Trophoblast cell (in vitro differentiated cells and primary cell): ENCODE measurements at regions not wholly inside any gene's neighbourhood (a gene's known extent, or its start where the extent isn't known, plus 50 kb on each side); places are given as distances from the start of the nearest gene placed in this dataset.

ENCODE experiments used
- DNase-seq, 2 donors: peaks; one replicate each; pipeline ENCODE4 v3.0.0-alpha.2; 2016
- H2AFZ ChIP-seq: 2 replicates; pipeline ENCODE4 v1.6.1; 2013; ENCODE audit warnings: low read length, moderate library complexity, mild to moderate bottlenecking; ENCODE audit not compliant: insufficient read depth, poor library complexity
- H2AK5ac ChIP-seq: 2 replicates; pipeline ENCODE4 v1.6.1; 2013; ENCODE audit warnings: mild to moderate bottlenecking, low read length
- H2BK120ac ChIP-seq: 2 replicates; pipeline ENCODE4 v1.6.1; 2013; ENCODE audit warnings: low read length, mild to moderate bottlenecking, moderate library complexity; ENCODE audit not compliant: insufficient read depth, poor library complexity
- H2BK12ac ChIP-seq: 2 replicates; pipeline ENCODE4 v1.6.1; 2013; ENCODE audit warnings: mild to moderate bottlenecking, low read length, moderate library complexity
- H2BK5ac ChIP-seq: 2 replicates; pipeline ENCODE4 v1.6.1; 2013; ENCODE audit warnings: low read length, low read depth, moderate library complexity, mild to moderate bottlenecking; ENCODE audit not compliant: poor library complexity
- H3K14ac ChIP-seq: 2 replicates; pipeline ENCODE4 v1.6.1; 2013; ENCODE audit warnings: mild to moderate bottlenecking, low read length
- H3K18ac ChIP-seq: 2 replicates; pipeline ENCODE4 v1.6.1; 2013; ENCODE audit warnings: mild to moderate bottlenecking, low read length
- H3K23ac ChIP-seq: 2 replicates; pipeline ENCODE4 v1.6.1; 2013; ENCODE audit warnings: low read length
- H3K27ac ChIP-seq: 2 replicates; pipeline ENCODE4 v1.5.1; 2013; ENCODE audit warnings: low read depth, mild to moderate bottlenecking, inconsistent platforms, low read length, moderate library complexity
- H3K27me3 ChIP-seq: 2 replicates; pipeline ENCODE4 v1.6.1; 2013; ENCODE audit warnings: inconsistent platforms, mild to moderate bottlenecking, low read length, moderate library complexity; ENCODE audit not compliant: insufficient read depth
- H3K36me3 ChIP-seq, 2 experiments: 1 replicate in 1 of 2; 2 replicates in 1 of 2; pipeline ENCODE4 v1.6.1; 2013; ENCODE audit warnings: low read length in 2 of 2, mild to moderate bottlenecking in 2 of 2, moderate library complexity in 1 of 2; ENCODE audit not compliant: insufficient read depth in 2 of 2, control insufficient read depth in 1 of 2
- H3K4ac ChIP-seq: 2 replicates; pipeline ENCODE4 v1.6.1; 2013; ENCODE audit warnings: low read depth, mild to moderate bottlenecking, low read length, moderate library complexity
- H3K4me1 ChIP-seq, 2 experiments: 1 replicate in 1 of 2; 2 replicates in 1 of 2; pipeline ENCODE4 v1.6.1; 2013; ENCODE audit warnings: low read length in 2 of 2, mild to moderate bottlenecking in 2 of 2, moderate library complexity in 1 of 2; ENCODE audit not compliant: insufficient read depth in 2 of 2, control insufficient read depth in 1 of 2
- H3K4me2 ChIP-seq: 2 replicates; pipeline ENCODE4 v1.6.1; 2013; ENCODE audit warnings: inconsistent platforms, mild to moderate bottlenecking, low read length, moderate library complexity
- H3K4me3 ChIP-seq: 2 replicates; pipeline ENCODE4 v1.5.1; 2013; ENCODE audit warnings: mild to moderate bottlenecking, low read depth, low read length, inconsistent platforms
- H3K79me1 ChIP-seq: one replicate; pipeline ENCODE4 v1.6.1; 2013; ENCODE audit warnings: low read length
- H3K79me2 ChIP-seq: 2 replicates; pipeline ENCODE4 v1.6.1; 2013; ENCODE audit warnings: low read length, mild to moderate bottlenecking; ENCODE audit not compliant: control insufficient read depth, insufficient read depth, poor library complexity
- H3K9ac ChIP-seq: 2 replicates; pipeline ENCODE4 v1.6.1; 2013; ENCODE audit warnings: mild to moderate bottlenecking, low read length
- H3K9me3 ChIP-seq: 2 replicates; pipeline ENCODE4 v1.6.1; 2013; ENCODE audit warnings: low read depth, mild to moderate bottlenecking, control low read depth, inconsistent platforms, low read length; ENCODE audit not compliant: insufficient read depth
- H4K12ac ChIP-seq: 2 replicates; pipeline ENCODE4 v1.6.1; 2013; ENCODE audit warnings: low read depth, mild to moderate bottlenecking, low read length, moderate library complexity
- H4K8ac ChIP-seq: 2 replicates; pipeline ENCODE4 v1.6.1; 2013; ENCODE audit warnings: low read depth, mild to moderate bottlenecking, low read length, moderate library complexity
- H4K91ac ChIP-seq: one replicate; pipeline ENCODE4 v1.6.1; 2013; ENCODE audit warnings: low read depth, mild to moderate bottlenecking, low read length, moderate library complexity
- WGBS: extraction: QIAGEN DNeasy Blood & Tissue Kit; methylation state at CpG from one replicate; pipeline ENCODE4 v1.1.7; 2013; ENCODE audit warnings: missing lambda C conversion rate; ENCODE audit not compliant: insufficient read length, insufficient coverage; ENCODE audit errors: extremely low coverage; 5-methylcytosine and 5-hydroxymethylcytosine counted together

- H3K4me3 ChIP-seq, result no peak overlapping the region
- no peaks in the 10 kb centered on the region for H3K79me1 ChIP-seq
- peaks cover 0 to 2% of the 10 kb centered on the region in 2 experiments for H3K4me1 ChIP-seq
- H4K8ac ChIP-seq, result no peak overlapping the region
- DNase-seq, result no peak
- H3K79me2 ChIP-seq, result no peaks in the 10 kb centered on the region
- H2BK5ac ChIP-seq, result no peak overlapping the region
- no peaks in the 10 kb centered on the region for H3K36me3 ChIP-seq
- WGBS, result no CpG with 5 or more reads among the region's 3 CpGs
- H3K14ac ChIP-seq, result no peak overlapping the region
- no peak overlapping the region for H3K27ac ChIP-seq
- H4K91ac ChIP-seq, result no peak overlapping the region
- no peaks in the 10 kb centered on the region for H3K9me3 ChIP-seq
- H3K9ac ChIP-seq, result no peak overlapping the region
- H2BK120ac ChIP-seq, result no peak overlapping the region
- H4K12ac ChIP-seq, result no peak overlapping the region
- no peak overlapping the region for H3K18ac ChIP-seq
- no peak overlapping the region for H2BK12ac ChIP-seq
- H3K4ac ChIP-seq, result no peak overlapping the region
- no peak overlapping the region for H3K4me2 ChIP-seq
- no peak overlapping the region for H3K23ac ChIP-seq
- no peak overlapping the region for H2AFZ ChIP-seq
- H3K27me3 ChIP-seq, result no peaks in the 10 kb centered on the region
- H2AK5ac ChIP-seq, result no peak overlapping the region
Observed at GRCh38 chr5:155625897-155626543, 612.5 kb downstream of the KIF4B start.

DNA sequence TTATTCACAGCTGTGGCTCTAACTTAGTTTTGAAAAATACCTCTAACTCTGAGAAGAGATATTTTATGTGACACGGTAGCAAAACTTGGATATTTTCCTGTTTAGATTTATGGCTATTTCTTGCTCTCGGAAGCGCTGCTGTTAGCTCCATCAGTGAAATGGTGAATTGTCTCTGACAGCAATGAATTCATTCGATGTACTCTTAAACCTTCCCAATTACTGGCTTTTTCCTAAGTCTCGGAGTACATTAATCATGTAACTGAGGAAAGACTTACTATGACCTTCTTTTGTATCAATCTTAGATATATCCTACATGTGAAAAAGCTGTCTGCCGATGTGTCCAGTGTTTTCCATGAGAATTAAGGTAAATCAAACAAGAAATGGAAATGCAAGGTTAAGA lies 613.0 kb downstream of the KIF4B start:
- Histone ChIP-seq H3K4me3 (no peak overlapping the region), H4K12ac (no peak overlapping the region), H3K79me1 (no peaks in the 10 kb centered on the region), H3K4ac (no peak overlapping the region), H3K9me3 (no peaks in the 10 kb centered on the region), H2AK5ac (no peak overlapping the region), H3K36me3 (no peaks in the 10 kb centered on the region), H4K91ac (no peak overlapping the region), H2AFZ (no peak overlapping the region), H3K18ac (no peak overlapping the region), H3K27me3 (no peaks in the 10 kb centered on the region), H4K8ac (no peak overlapping the region), H3K23ac (no peak overlapping the region), H3K14ac (no peak overlapping the region), H2BK12ac (no peak overlapping the region), H3K9ac (no peak overlapping the region), H2BK120ac (no peak overlapping the region), H3K4me2 (no peak overlapping the region), H3K27ac (no peak overlapping the region), H2BK5ac (no peak overlapping the region), H3K79me2 (no peaks in the 10 kb centered on the region), H3K4me1 (peaks cover 0 to 5% of the 10 kb centered on the region in 2 experiments)
- WGBS, result no CpG with 5 or more reads among the region's 6 CpGs
- DNase-seq, result no peak

DNA sequence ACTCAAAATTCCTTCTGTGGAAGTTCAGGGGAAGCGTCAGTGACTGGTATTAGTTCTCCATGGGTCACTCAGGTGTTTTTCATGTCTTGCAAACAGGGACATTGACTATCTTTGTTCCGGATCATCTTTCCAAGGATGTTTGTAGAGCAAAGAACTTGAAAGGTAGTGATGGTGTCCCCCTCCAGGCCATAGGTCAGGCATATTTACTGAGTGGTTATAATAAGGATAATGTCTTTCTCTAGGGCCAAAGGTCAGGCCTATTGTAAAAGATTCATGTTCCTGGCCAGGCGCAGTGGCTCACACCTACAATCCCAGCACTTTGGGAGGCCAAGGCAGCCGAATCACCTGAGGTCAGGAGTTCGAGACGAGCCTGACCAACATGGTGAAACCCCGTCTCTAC lies 614.8 kb downstream of the KIF4B start:
- Histone ChIP-seq H3K36me3 (no peaks in the 10 kb centered on the region), H4K12ac (no peak overlapping the region)
- no CpG with 5 or more reads among the region's 7 CpGs for WGBS

DNA sequence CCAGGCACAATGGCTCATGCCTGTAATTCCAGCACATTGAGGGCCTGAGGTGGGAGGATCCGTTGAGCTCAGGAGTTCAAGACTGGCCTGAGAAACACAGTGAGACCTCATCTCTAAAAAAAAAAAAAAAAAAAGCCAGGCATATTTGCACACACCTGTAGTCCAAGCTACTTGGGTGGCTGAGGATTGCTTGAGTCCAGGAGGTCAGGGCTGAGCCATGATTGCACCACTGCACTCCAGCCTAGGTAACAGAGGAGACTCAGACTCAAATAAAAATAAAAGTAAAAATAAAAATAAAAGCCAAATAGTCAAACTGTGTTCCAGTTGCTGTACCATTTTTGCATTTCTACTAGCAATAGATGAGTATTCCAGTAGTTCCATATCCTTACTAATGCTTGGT lies 616.0 kb downstream of the KIF4B start:
- H3K4ac ChIP-seq, result no peak overlapping the region
- H2BK12ac ChIP-seq, result no peak overlapping the region
- H3K14ac ChIP-seq, result no peak overlapping the region
- H3K4me3 ChIP-seq, result no peak overlapping the region
- H4K8ac ChIP-seq, result no peak overlapping the region
- H2BK5ac ChIP-seq, result no peak overlapping the region
- H3K23ac ChIP-seq, result no peak overlapping the region
- no peak for DNase-seq
- H3K36me3 ChIP-seq, result no peaks in the 10 kb centered on the region
- no CpG with 5 or more reads among the region's 1 CpG for WGBS
- peaks cover 1% of the 10 kb centered on the region for H3K79me2 ChIP-seq
- H2AFZ ChIP-seq, result no peak overlapping the region
- H4K12ac ChIP-seq, result no peak overlapping the region
- peaks cover 10% of the 10 kb centered on the region for H3K9me3 ChIP-seq
- no peak overlapping the region for H2BK120ac ChIP-seq
- no peak overlapping the region for H3K27ac ChIP-seq
- H3K79me1 ChIP-seq, result no peaks in the 10 kb centered on the region
- no peak overlapping the region for H2AK5ac ChIP-seq
- no peaks in the 10 kb centered on the region for H3K27me3 ChIP-seq
- H3K4me1 ChIP-seq, result peaks cover 0 to 5% of the 10 kb centered on the region in 2 experiments
- no peak overlapping the region for H3K18ac ChIP-seq
- H3K4me2 ChIP-seq, result no peak overlapping the region
- no peak overlapping the region for H3K9ac ChIP-seq
- no peak overlapping the region for H4K91ac ChIP-seq

More for the DNA sequence above, 614.8 kb downstream of the KIF4B start:
- Histone ChIP-seq H4K91ac (no peak overlapping the region), H4K8ac (no peak overlapping the region), H3K14ac (no peak overlapping the region), H3K4ac (no peak overlapping the region), H3K18ac (no peak overlapping the region), H3K79me2 (peaks cover 1% of the 10 kb centered on the region), H3K9ac (no peak overlapping the region), H3K4me3 (no peak overlapping the region), H2AK5ac (no peak overlapping the region), H2BK12ac (no peak overlapping the region), H3K4me2 (no peak overlapping the region), H3K23ac (no peak overlapping the region), H2AFZ (no peak overlapping the region), H3K27me3 (no peaks in the 10 kb centered on the region), H3K79me1 (no peaks in the 10 kb centered on the region), H2BK5ac (no peak overlapping the region), H3K9me3 (peaks cover 4% of the 10 kb centered on the region), H2BK120ac (no peak overlapping the region), H3K4me1 (peaks cover 0 to 5% of the 10 kb centered on the region in 2 experiments), H3K27ac (no peak overlapping the region)
- no peak for DNase-seq
